GM19099 (cell line): ENCODE measurements at regions not wholly inside any gene's neighbourhood (a gene's known extent, or its start where the extent isn't known, plus 50 kb on each side); places are given as distances from the start of the nearest gene placed in this dataset.

ENCODE experiments used
- POLR2A ChIP-seq: IDR thresholded peaks from 3 replicates; pipeline ENCODE4 v1.6.1; 2011; ENCODE audit warnings: low read depth; ENCODE audit not compliant: insufficient read length; ENCODE audit errors: extremely low read depth

GRCh38 chr3:162802228-162802965 is 1305.8 kb downstream of the OTOL1 start:
- TF ChIP-seq POLR2A, result no peak

GRCh38 chr3:162810776-162811175 is 1314.2 kb downstream of the OTOL1 start:
- no peak for TF ChIP-seq POLR2A

- no peak for TF ChIP-seq POLR2A
These were observed 1346.1 kb downstream of the OTOL1 start for GRCh38 chr3:162842549-162843216.

- no peak for TF ChIP-seq POLR2A
These were observed 1349.3 kb downstream of the OTOL1 start for GRCh38 chr3:162845918-162846317.

- TF ChIP-seq POLR2A, result no peak
These were observed 1350.9 kb downstream of the OTOL1 start for GRCh38 chr3:162847511-162847910.

GRCh38 chr3:162863579-162863978 is 1367.0 kb downstream of the OTOL1 start:
- TF ChIP-seq POLR2A, result no peak

- TF ChIP-seq POLR2A, result no peak
These were observed 1368.9 kb downstream of the OTOL1 start for GRCh38 chr3:162865466-162865865.

- no peak for TF ChIP-seq POLR2A
These were observed 1382.5 kb downstream of the OTOL1 start for GRCh38 chr3:162879021-162879562.

GRCh38 chr3:162884373-162884772 is 1387.8 kb downstream of the OTOL1 start:
- no peak for TF ChIP-seq POLR2A

GRCh38 chr3:162892921-162893793 is 1396.5 kb downstream of the OTOL1 start:
- TF ChIP-seq POLR2A, result no peak

GRCh38 chr3:162897291-162897690 is 1400.7 kb downstream of the OTOL1 start:
- TF ChIP-seq POLR2A, result no peak

GRCh38 chr3:162932503-162932902 is 1435.9 kb downstream of the OTOL1 start:
- TF ChIP-seq POLR2A, result no peak

- no peak for TF ChIP-seq POLR2A
These were observed 1437.0 kb downstream of the OTOL1 start for GRCh38 chr3:162933656-162934055.

- no peak for TF ChIP-seq POLR2A
These were observed 1440.1 kb downstream of the OTOL1 start for GRCh38 chr3:162936706-162937105.

- no peak for TF ChIP-seq POLR2A
These were observed 1441.5 kb downstream of the OTOL1 start for GRCh38 chr3:162938083-162938482.

GRCh38 chr3:162945626-162946025 is 1449.0 kb downstream of the OTOL1 start:
- TF ChIP-seq POLR2A, result no peak

- no peak for TF ChIP-seq POLR2A
These were observed 1460.1 kb downstream of the OTOL1 start for GRCh38 chr3:162956711-162957110.
